Nephron (organoid): ENCODE measurements at regions not wholly inside any gene's neighbourhood (a gene's known extent, or its start where the extent isn't known, plus 50 kb on each side); places are given as distances from the start of the nearest gene placed in this dataset.
A peak's percentile ranks its signal among the peaks of the same experiment; 100 is the strongest.

Source experiments
- H3K27ac Mint-ChIP-seq, 3 experiments: 2 replicates each; pipeline ENCODE4 v1.8.0; 2020; ENCODE audit warnings: mixed read lengths in 3 of 3, mild to moderate bottlenecking in 2 of 3, moderate library complexity in 1 of 3
- H3K27me3 Mint-ChIP-seq: 2 replicates; pipeline ENCODE4 v1.8.0; 2021; ENCODE audit warnings: low read depth, mild to moderate bottlenecking, moderate library complexity, mixed read lengths
- H3K36me3 Mint-ChIP-seq: 2 replicates; pipeline ENCODE4 v1.8.0; 2020; ENCODE audit warnings: low read depth, mixed read lengths
- H3K4me1 Mint-ChIP-seq: 2 replicates; pipeline ENCODE4 v1.8.0; 2020; ENCODE audit warnings: mixed read lengths
- H3K4me3 Mint-ChIP-seq, 3 experiments: 2 replicates each; pipeline ENCODE4 v1.8.0; 2020; ENCODE audit warnings: mild to moderate bottlenecking in 3 of 3, mixed read lengths in 3 of 3, moderate library complexity in 2 of 3
- H3K9me3 Mint-ChIP-seq: 2 replicates; pipeline ENCODE4 v1.8.0; 2020; ENCODE audit warnings: mixed read lengths
- CTCF ChIP-seq, 3 experiments: fragments of 200-600 bp; sonication (generic); IDR thresholded peaks; one replicate each; pipeline ENCODE4 v1.5.0; 2021; ENCODE audit warnings: antibody characterized with exemption in 3 of 3; ENCODE audit not compliant: unreplicated experiment in 3 of 3

GRCh38 chr11:110951037-110951949 lies 239.1 kb upstream of the ARHGAP20 start:
- no peaks in the 10 kb centered on the region for H3K27me3 Mint-ChIP-seq
- H3K27ac Mint-ChIP-seq = peak overlapping the region; percentile 32 to 78 (median 67)
- H3K36me3 Mint-ChIP-seq = no peaks in the 10 kb centered on the region
- no peak overlapping the region for H3K4me3 Mint-ChIP-seq
- no peak for TF ChIP-seq CTCF (IDR thresholded peaks at IDR 0.05; ENCODE audit: unreplicated experiment in 3 of 3)
- H3K9me3 Mint-ChIP-seq = peaks cover 5% of the 10 kb centered on the region
- peaks cover 20% of the 10 kb centered on the region for H3K4me1 Mint-ChIP-seq

- Mint-ChIP-seq H3K4me3 (no peak overlapping the region), H3K36me3 (no peaks in the 10 kb centered on the region), H3K4me1 (peaks cover 16% of the 10 kb centered on the region), H3K9me3 (peaks cover 8% of the 10 kb centered on the region), H3K27me3 (no peaks in the 10 kb centered on the region), H3K27ac (no peak overlapping the region)
- no peak for TF ChIP-seq CTCF (IDR thresholded peaks at IDR 0.05; ENCODE audit: unreplicated experiment in 3 of 3)
Measured at GRCh38 chr11:110948112-110948511, 235.9 kb upstream of the ARHGAP20 start.

- Mint-ChIP-seq H3K9me3 (peaks cover 8% of the 10 kb centered on the region), H3K36me3 (no peaks in the 10 kb centered on the region), H3K4me1 (peaks cover 15% of the 10 kb centered on the region), H3K27ac (no peak overlapping the region), H3K27me3 (no peaks in the 10 kb centered on the region), H3K4me3 (no peak overlapping the region)
- TF ChIP-seq CTCF (IDR thresholded peaks at IDR 0.05; ENCODE audit: unreplicated experiment in 3 of 3) = no peak
Measured at GRCh38 chr11:110947096-110947495, 234.9 kb upstream of the ARHGAP20 start.

GRCh38 chr11:110939471-110939870 lies 227.2 kb upstream of the ARHGAP20 start:
- H3K4me3 Mint-ChIP-seq = no peak overlapping the region
- no peaks in the 10 kb centered on the region for H3K36me3 Mint-ChIP-seq
- no peaks in the 10 kb centered on the region for H3K9me3 Mint-ChIP-seq
- H3K27me3 Mint-ChIP-seq = peaks cover 3% of the 10 kb centered on the region
- H3K27ac Mint-ChIP-seq = peak overlapping the region; percentile 34 to 84 (median 62)
- H3K4me1 Mint-ChIP-seq = peaks cover 39% of the 10 kb centered on the region
- no peak for TF ChIP-seq CTCF (IDR thresholded peaks at IDR 0.05; ENCODE audit: unreplicated experiment in 3 of 3)

- peaks cover 42% of the 10 kb centered on the region for H3K4me1 Mint-ChIP-seq
- H3K36me3 Mint-ChIP-seq = no peaks in the 10 kb centered on the region
- TF ChIP-seq CTCF (IDR thresholded peaks at IDR 0.05; ENCODE audit: unreplicated experiment in 3 of 3) = no peak
- no peak overlapping the region for H3K4me3 Mint-ChIP-seq
- no peaks in the 10 kb centered on the region for H3K9me3 Mint-ChIP-seq
- H3K27ac Mint-ChIP-seq = peak overlapping the region; percentile 16 to 69 (median 34)
- peaks cover 3% of the 10 kb centered on the region for H3K27me3 Mint-ChIP-seq
Measured at GRCh38 chr11:110935018-110935640, 222.9 kb upstream of the ARHGAP20 start.
